ENCODE measurements at regions not wholly inside any gene's neighbourhood (a gene's known extent, or its start where the extent isn't known, plus 50 kb on each side); places are given as distances from the start of the nearest gene placed in this dataset.

DNA sequence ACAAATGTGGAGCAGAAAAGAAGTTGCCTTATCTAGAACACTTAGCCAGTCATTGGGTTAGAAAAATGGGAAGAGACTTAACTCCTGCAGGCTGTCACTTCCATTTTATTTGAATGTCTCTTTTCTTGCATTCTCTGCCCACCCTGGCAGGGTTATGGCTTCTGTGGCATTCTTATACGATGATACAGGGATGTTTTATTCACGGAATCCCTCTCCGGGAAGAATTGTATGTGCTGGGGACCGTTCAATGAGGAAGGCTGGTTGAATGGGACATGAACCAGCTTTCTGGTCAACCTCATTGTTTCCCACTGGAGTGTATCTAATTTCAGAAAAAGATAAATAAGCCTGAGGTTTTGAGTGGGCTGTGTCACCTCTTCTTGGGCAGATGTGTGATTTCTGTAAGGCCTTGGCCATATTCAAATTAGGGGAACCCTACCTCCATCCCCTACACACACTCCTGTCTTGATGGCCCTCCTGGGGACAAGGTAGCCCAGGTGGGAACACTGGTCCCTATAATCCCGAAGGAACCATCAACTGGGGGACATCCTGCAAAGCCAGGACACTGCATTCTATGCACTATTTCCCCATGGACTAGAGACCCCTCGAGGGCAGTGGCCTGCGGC lies 174.8 kb upstream of the GSC start:
- ATAC-seq (no peak), DNase-seq (no peak)
- Histone ChIP-seq H3K4me3 (no peak overlapping the region), H3K4me1 (ENCODE audit: low read depth) (no peaks in the 10 kb centered on the region), H3K9me3 (no peaks in the 10 kb centered on the region), H3K36me3 (ENCODE audit: low read depth) (no peaks in the 10 kb centered on the region)
- intact Hi-C loops (cut with DNase I, micrococcal nuclease), result no loop called here
- TF ChIP-seq, protein P1, sequence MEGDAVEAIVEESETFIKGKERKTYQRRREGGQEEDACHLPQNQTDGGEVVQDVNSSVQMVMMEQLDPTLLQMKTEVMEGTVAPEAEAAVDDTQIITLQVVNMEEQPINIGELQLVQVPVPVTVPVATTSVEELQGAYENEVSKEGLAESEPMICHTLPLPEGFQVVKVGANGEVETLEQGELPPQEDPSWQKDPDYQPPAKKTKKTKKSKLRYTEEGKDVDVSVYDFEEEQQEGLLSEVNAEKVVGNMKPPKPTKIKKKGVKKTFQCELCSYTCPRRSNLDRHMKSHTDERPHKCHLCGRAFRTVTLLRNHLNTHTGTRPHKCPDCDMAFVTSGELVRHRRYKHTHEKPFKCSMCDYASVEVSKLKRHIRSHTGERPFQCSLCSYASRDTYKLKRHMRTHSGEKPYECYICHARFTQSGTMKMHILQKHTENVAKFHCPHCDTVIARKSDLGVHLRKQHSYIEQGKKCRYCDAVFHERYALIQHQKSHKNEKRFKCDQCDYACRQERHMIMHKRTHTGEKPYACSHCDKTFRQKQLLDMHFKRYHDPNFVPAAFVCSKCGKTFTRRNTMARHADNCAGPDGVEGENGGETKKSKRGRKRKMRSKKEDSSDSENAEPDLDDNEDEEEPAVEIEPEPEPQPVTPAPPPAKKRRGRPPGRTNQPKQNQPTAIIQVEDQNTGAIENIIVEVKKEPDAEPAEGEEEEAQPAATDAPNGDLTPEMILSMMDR (IDR thresholded peaks at IDR 0.05), result no peak

DNA sequence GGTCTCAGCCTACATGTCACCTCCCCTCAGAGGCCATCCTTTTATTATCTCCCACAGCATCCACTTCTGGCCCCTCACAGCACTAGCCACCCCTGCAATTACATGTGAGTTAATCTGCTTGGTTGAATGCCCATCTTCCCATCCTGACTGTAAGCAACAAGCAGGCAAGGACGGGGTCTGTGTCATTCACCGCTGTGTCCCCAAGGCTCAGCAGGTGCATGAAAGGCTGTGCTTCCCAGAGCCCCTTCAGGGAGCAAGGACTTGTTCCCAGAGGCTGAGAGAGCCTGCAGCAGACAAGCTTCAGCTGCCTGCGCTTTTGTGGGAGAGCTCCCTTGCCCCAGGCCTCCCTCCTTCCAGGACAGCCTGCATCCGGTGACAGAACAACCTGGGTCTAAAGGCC lies 172.7 kb upstream of the GSC start:
- intact Hi-C loops (cut with DNase I, micrococcal nuclease), result no loop called here
- ATAC-seq, result no peak
- no peak for DNase-seq
- Histone ChIP-seq H3K4me1 (ENCODE audit: low read depth) (no peaks in the 10 kb centered on the region), H3K9me3 (no peaks in the 10 kb centered on the region), H3K4me3 (no peak overlapping the region), H3K36me3 (ENCODE audit: low read depth) (no peaks in the 10 kb centered on the region)
- TF ChIP-seq, protein P1 (IDR thresholded peaks at IDR 0.05), result no peak

DNA sequence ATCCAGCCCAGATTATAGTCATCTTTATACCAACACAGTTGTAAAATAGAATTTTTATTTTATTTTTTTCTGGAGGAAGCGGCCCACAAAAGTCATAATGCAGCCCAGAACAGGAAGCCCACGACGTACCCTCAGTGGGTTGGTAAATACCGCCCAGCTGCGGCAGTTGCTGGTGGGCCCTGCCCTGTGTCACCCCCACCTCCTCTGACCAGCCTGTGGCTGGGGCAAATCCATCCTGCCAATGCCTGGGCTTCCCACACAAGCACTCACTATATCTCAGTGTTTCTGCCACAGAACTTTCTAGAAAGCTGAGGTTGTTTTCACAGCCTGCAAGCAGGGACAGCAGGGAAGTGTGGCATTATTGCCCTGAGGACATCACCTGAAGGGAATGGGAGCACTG lies 171.4 kb upstream of the GSC start:
- TF ChIP-seq, protein P1 (IDR thresholded peaks at IDR 0.05), result no peak
- H3K36me3 ChIP-seq (ENCODE audit: low read depth), result no peaks in the 10 kb centered on the region
- H3K9me3 ChIP-seq, result no peaks in the 10 kb centered on the region
- DNase-seq (no peak), ATAC-seq (no peak)
- intact Hi-C loops (cut with DNase I, micrococcal nuclease), result no loop called here
- H3K4me1 ChIP-seq (ENCODE audit: low read depth), result no peaks in the 10 kb centered on the region
- no peak overlapping the region for H3K4me3 ChIP-seq

DNA sequence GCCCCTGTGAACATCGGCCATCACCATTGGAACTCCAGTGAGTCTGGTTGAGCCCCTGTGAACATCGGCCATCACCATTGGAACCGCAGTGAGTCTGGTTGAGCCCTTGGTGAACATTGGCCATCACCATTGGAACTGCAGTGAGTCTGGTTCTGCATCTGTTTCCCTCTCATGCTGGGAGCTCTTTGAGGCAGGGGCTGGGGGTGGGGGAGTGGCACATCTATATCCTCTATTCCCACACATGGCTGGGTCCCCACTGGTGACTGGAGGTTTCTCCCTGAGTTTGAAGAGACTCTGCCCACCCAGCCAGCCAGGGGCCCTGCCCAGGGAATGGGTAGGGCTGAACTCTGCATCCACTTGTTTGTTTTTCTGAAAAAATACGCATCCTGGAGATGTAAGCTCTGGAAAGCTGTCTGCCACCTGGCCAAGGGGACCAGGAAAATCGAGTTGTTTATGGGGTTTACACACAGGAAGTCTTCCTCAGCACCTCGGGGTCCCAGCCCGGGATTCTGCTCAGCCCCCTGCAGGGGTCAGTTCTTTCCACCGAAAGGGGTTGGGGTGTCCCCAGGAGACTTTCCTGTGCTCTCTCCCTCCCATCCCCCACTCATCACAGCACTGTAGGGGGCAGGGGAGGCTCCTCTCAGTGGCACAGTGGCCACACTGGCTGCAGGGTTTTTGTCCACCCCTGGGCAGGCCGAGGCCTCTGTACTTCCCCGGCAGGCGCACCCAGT lies 170.5 kb upstream of the GSC start:
- H3K9me3 ChIP-seq, result no peaks in the 10 kb centered on the region
- no peaks in the 10 kb centered on the region for H3K4me1 ChIP-seq (ENCODE audit: low read depth)
- TF ChIP-seq, protein P1 (IDR thresholded peaks at IDR 0.05), result no peak
- H3K36me3 ChIP-seq (ENCODE audit: low read depth), result no peaks in the 10 kb centered on the region
- no peak for DNase-seq
- ATAC-seq, result no peak
- H3K4me3 ChIP-seq, result no peak overlapping the region
- intact Hi-C loops (cut with DNase I, micrococcal nuclease), result no loop called here

DNA sequence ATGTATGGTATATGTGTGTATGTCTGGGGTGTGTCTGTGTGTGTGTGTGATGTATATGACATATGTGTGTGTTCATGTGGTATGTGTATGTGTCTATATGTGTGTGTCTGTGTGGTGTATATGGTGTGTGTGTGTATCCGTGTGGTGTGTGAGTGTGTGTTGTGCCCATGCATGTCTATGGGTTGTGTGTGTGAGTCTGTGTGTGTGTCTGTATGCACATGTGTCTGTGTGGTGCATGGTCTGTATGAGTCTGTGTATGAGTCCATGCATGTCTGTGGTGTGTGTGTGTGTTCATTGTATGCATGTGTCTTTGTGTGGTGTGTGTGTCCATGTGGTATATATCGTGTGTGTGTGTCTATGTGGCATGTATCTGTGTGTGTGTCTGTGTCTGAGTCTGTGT lies 168.1 kb upstream of the GSC start:
- H3K36me3 ChIP-seq (ENCODE audit: low read depth), result no peaks in the 10 kb centered on the region
- H3K4me3 ChIP-seq, result no peak overlapping the region
- intact Hi-C loops (cut with DNase I, micrococcal nuclease), result no loop called here
- DNase-seq (no peak), ATAC-seq (no peak)
- H3K4me1 ChIP-seq (ENCODE audit: low read depth), result peaks cover 4% of the 10 kb centered on the region
- no peaks in the 10 kb centered on the region for H3K9me3 ChIP-seq
- TF ChIP-seq, protein P1 (IDR thresholded peaks at IDR 0.05), result no peak
